ENCODE measurements at regions not wholly inside any gene's neighbourhood (a gene's known extent, or its start where the extent isn't known, plus 50 kb on each side); places are given as distances from the start of the nearest gene placed in this dataset.

GRCh38 chr22:35197886-35198285, 59.4 kb upstream of the HMGXB4 start:
- TF ChIP-seq CTCF (conservative IDR thresholded peaks at IDR 0.05; ENCODE audit: low read depth, low read length) (no peak), EZH2phosphoT487 (IDR thresholded peaks at IDR 0.05; ENCODE audit: borderline replicate concordance, low read length) (no peak), EZH2 (IDR thresholded peaks at IDR 0.05; ENCODE audit: low read length, unreplicated experiment) (no peak)
- Histone ChIP-seq H3K9me2 (replicated peaks; ENCODE audit: low read length) (no peaks in the 10 kb centered on the region), H3F3A (ENCODE audit: low read length, unreplicated experiment) (no peaks in the 10 kb centered on the region), H2AFZ (ENCODE audit: low read length) (no peak overlapping the region), H3K4me2 (ENCODE audit: low read length) (no peak overlapping the region), H3K4me1 (ENCODE audit: insufficient read depth, low read length) (no peaks in the 10 kb centered on the region), H3K79me2 (ENCODE audit: low read length) (no peaks in the 10 kb centered on the region), H3K27ac (ENCODE audit: low read length) (no peak overlapping the region), H3K27me3 (ENCODE audit: low read length) (no peaks in the 10 kb centered on the region), H4K20me1 (ENCODE audit: low read length) (no peaks in the 10 kb centered on the region), H3K9me3 (ENCODE audit: low read length) (no peaks in the 10 kb centered on the region), H3K4me3 (ENCODE audit: low read length) (no peak overlapping the region), H3K9ac (ENCODE audit: low read length) (no peak overlapping the region), H3K36me3 (ENCODE audit: low read depth, low read length) (no peaks in the 10 kb centered on the region)
- no TSS peak for BruUV-seq (replicated peaks)
- intact Hi-C loops (cut with micrococcal nuclease), result no loop called here
- ATAC-seq (no peak), DNase-seq (no peak)
- CTCF ChIA-PET, result no interaction called here
- POLR2A ChIA-PET (ENCODE audit: unreplicated experiment), result no interaction called here

GRCh38 chr22:35198738-35199137, 58.6 kb upstream of the HMGXB4 start:
- intact Hi-C loops (cut with micrococcal nuclease), result no loop called here
- ATAC-seq, result no peak
- no peaks in the 10 kb centered on the region for H3K9me3 ChIP-seq (ENCODE audit: low read length)
- no peaks in the 10 kb centered on the region for H3K27me3 ChIP-seq (ENCODE audit: low read length)
- no peak overlapping the region for H2AFZ ChIP-seq (ENCODE audit: low read length)
- no peaks in the 10 kb centered on the region for H4K20me1 ChIP-seq (ENCODE audit: low read length)
- H3K4me3 ChIP-seq (ENCODE audit: low read length), result no peak overlapping the region
- CTCF ChIA-PET, result no interaction called here
- POLR2A ChIA-PET (ENCODE audit: unreplicated experiment), result no interaction called here
- H3K9me2 ChIP-seq (replicated peaks; ENCODE audit: low read length), result no peaks in the 10 kb centered on the region
- no peaks in the 10 kb centered on the region for H3K36me3 ChIP-seq (ENCODE audit: low read depth, low read length)
- no peak overlapping the region for H3K9ac ChIP-seq (ENCODE audit: low read length)
- no peak overlapping the region for H3K27ac ChIP-seq (ENCODE audit: low read length)
- no TSS peak for BruUV-seq (replicated peaks)
- TF ChIP-seq CTCF (conservative IDR thresholded peaks at IDR 0.05; ENCODE audit: low read depth, low read length) (no peak), EZH2phosphoT487 (IDR thresholded peaks at IDR 0.05; ENCODE audit: borderline replicate concordance, low read length) (no peak), EZH2 (IDR thresholded peaks at IDR 0.05; ENCODE audit: low read length, unreplicated experiment) (no peak)
- no peaks in the 10 kb centered on the region for H3K79me2 ChIP-seq (ENCODE audit: low read length)
- no peaks in the 10 kb centered on the region for H3K4me1 ChIP-seq (ENCODE audit: insufficient read depth, low read length)
- no peaks in the 10 kb centered on the region for H3F3A ChIP-seq (ENCODE audit: low read length, unreplicated experiment)
- no peak for DNase-seq
- H3K4me2 ChIP-seq (ENCODE audit: low read length), result no peak overlapping the region

GRCh38 chr22:35202376-35202775, 54.9 kb upstream of the HMGXB4 start:
- DNase-seq (no peak), ATAC-seq (no peak)
- Histone ChIP-seq H3K9me2 (replicated peaks; ENCODE audit: low read length) (no peaks in the 10 kb centered on the region), H4K20me1 (ENCODE audit: low read length) (no peaks in the 10 kb centered on the region), H3F3A (ENCODE audit: low read length, unreplicated experiment) (no peaks in the 10 kb centered on the region), H3K27me3 (ENCODE audit: low read length) (no peaks in the 10 kb centered on the region), H3K9me3 (ENCODE audit: low read length) (no peaks in the 10 kb centered on the region), H3K36me3 (ENCODE audit: low read depth, low read length) (no peaks in the 10 kb centered on the region), H3K27ac (ENCODE audit: low read length) (no peak overlapping the region), H3K4me1 (ENCODE audit: insufficient read depth, low read length) (no peaks in the 10 kb centered on the region), H3K4me3 (ENCODE audit: low read length) (no peak overlapping the region), H3K4me2 (ENCODE audit: low read length) (no peak overlapping the region), H2AFZ (ENCODE audit: low read length) (no peak overlapping the region), H3K9ac (ENCODE audit: low read length) (no peak overlapping the region), H3K79me2 (ENCODE audit: low read length) (no peaks in the 10 kb centered on the region)
- no TSS peak for BruUV-seq (replicated peaks)
- POLR2A ChIA-PET (ENCODE audit: unreplicated experiment), result no interaction called here
- intact Hi-C loops (cut with micrococcal nuclease), result no loop called here
- CTCF ChIA-PET, result no interaction called here
- TF ChIP-seq EZH2phosphoT487 (IDR thresholded peaks at IDR 0.05; ENCODE audit: borderline replicate concordance, low read length), result no peak
